ENCODE measurements at regions not wholly inside any gene's neighbourhood (a gene's known extent, or its start where the extent isn't known, plus 50 kb on each side); places are given as distances from the start of the nearest gene placed in this dataset.
"Not testable (repeated sequence)": the region's sequence is repeated elsewhere in the genome, so short reads cannot be mapped to it uniquely, and the experiment has no call there.

GRCh38 chr4:24208691-24209090 lies 318.8 kb upstream of the PPARGC1A start:
- H3K4me3 Mint-ChIP-seq: no peak overlapping the region
- DNase-seq (ENCODE audit: low spot score): no peak
- Histone ChIP-seq H3K4me3 (no peak overlapping the region), H3K27me3 (no peaks in the 10 kb centered on the region), H3K4me1 (peaks cover 13% of the 10 kb centered on the region), H3K79me2 (ENCODE audit: low read depth) (no peaks in the 10 kb centered on the region), H3K36me3 (no peaks in the 10 kb centered on the region), H3K4me2 (no peak overlapping the region), H4K20me1 (ENCODE audit: low read depth) (no peaks in the 10 kb centered on the region), H3K9ac (no peak overlapping the region), H3K27ac (no peak overlapping the region), H3F3A (ENCODE audit: low read depth) (no peaks in the 10 kb centered on the region), H3K9me3 (ENCODE audit: low read depth) (no peaks in the 10 kb centered on the region), H2AFZ (replicated peaks) (no peak overlapping the region)
- no peak overlapping the region for H3K27ac Mint-ChIP-seq
- no peaks in the 10 kb centered on the region for H3K36me3 Mint-ChIP-seq
- peaks cover 6% of the 10 kb centered on the region for H3K4me1 Mint-ChIP-seq
- no peak for TF ChIP-seq CTCF (IDR thresholded peaks at IDR 0.05)
- no peak for TF ChIP-seq EZH2 (IDR thresholded peaks at IDR 0.05)
- TF ChIP-seq EZH2phosphoT487 (IDR thresholded peaks at IDR 0.05): no peak
- no peaks in the 10 kb centered on the region for H3K9me3 Mint-ChIP-seq
- H3K27me3 Mint-ChIP-seq (ENCODE audit: insufficient read depth, low read depth): peaks cover 6% of the 10 kb centered on the region

- not testable (repeated sequence) for H3K27ac Mint-ChIP-seq; H2AFZ ChIP-seq (replicated peaks); H3K79me2 ChIP-seq (ENCODE audit: low read depth); H3K27ac ChIP-seq; H3F3A ChIP-seq (ENCODE audit: low read depth); H3K27me3 ChIP-seq; H3K9me3 Mint-ChIP-seq; H3K27me3 Mint-ChIP-seq (ENCODE audit: insufficient read depth, low read depth); DNase-seq (ENCODE audit: low spot score); H3K36me3 ChIP-seq; H3K9ac ChIP-seq; H3K4me1 ChIP-seq; H3K36me3 Mint-ChIP-seq; H3K9me3 ChIP-seq (ENCODE audit: low read depth); H4K20me1 ChIP-seq (ENCODE audit: low read depth); H3K4me1 Mint-ChIP-seq; H3K4me3 ChIP-seq; H3K4me3 Mint-ChIP-seq; H3K4me2 ChIP-seq
Observed at GRCh38 chr4:24204708-24205107, 314.9 kb upstream of the PPARGC1A start.

GRCh38 chr4:24203926-24204325 lies 314.1 kb upstream of the PPARGC1A start:
- no peaks in the 10 kb centered on the region for H3K79me2 ChIP-seq (ENCODE audit: low read depth)
- no peaks in the 10 kb centered on the region for H3K9me3 ChIP-seq (ENCODE audit: low read depth)
- no peaks in the 10 kb centered on the region for H3K27me3 ChIP-seq
- no peak for DNase-seq (ENCODE audit: low spot score)
- H3K36me3 ChIP-seq: no peaks in the 10 kb centered on the region
- H3K9me3 Mint-ChIP-seq: no peaks in the 10 kb centered on the region
- H3K9ac ChIP-seq: no peak overlapping the region
- no peak overlapping the region for H3K4me3 Mint-ChIP-seq
- H3K4me1 Mint-ChIP-seq: peaks cover 7% of the 10 kb centered on the region
- no peak overlapping the region for H3K4me3 ChIP-seq
- H2AFZ ChIP-seq (replicated peaks): no peak overlapping the region
- H3K27ac ChIP-seq: no peak overlapping the region
- H3K27ac Mint-ChIP-seq: no peak overlapping the region
- no peaks in the 10 kb centered on the region for H3F3A ChIP-seq (ENCODE audit: low read depth)
- no peak overlapping the region for H3K4me2 ChIP-seq
- no peaks in the 10 kb centered on the region for H4K20me1 ChIP-seq (ENCODE audit: low read depth)
- peaks cover 8% of the 10 kb centered on the region for H3K4me1 ChIP-seq
- TF ChIP-seq CTCF (IDR thresholded peaks at IDR 0.05) (no peak), EZH2phosphoT487 (IDR thresholded peaks at IDR 0.05) (no peak), EZH2 (IDR thresholded peaks at IDR 0.05) (no peak)
- H3K27me3 Mint-ChIP-seq (ENCODE audit: insufficient read depth, low read depth): peaks cover 6% of the 10 kb centered on the region
- H3K36me3 Mint-ChIP-seq: no peaks in the 10 kb centered on the region

- H3K4me3 ChIP-seq: no peak overlapping the region
- no peak for TF ChIP-seq EZH2phosphoT487 (IDR thresholded peaks at IDR 0.05)
- no peaks in the 10 kb centered on the region for H3K27me3 ChIP-seq
- no peak overlapping the region for H3K4me2 ChIP-seq
- H2AFZ ChIP-seq (replicated peaks): no peak overlapping the region
- H3K4me1 Mint-ChIP-seq: peaks cover 7% of the 10 kb centered on the region
- H3K27ac ChIP-seq: no peak overlapping the region
- no peak overlapping the region for H3K27ac Mint-ChIP-seq
- H3K4me1 ChIP-seq: peaks cover 8% of the 10 kb centered on the region
- no peak overlapping the region for H3K9ac ChIP-seq
- H3K27me3 Mint-ChIP-seq (ENCODE audit: insufficient read depth, low read depth): peaks cover 9% of the 10 kb centered on the region
- H3K9me3 ChIP-seq (ENCODE audit: low read depth): no peaks in the 10 kb centered on the region
- no peaks in the 10 kb centered on the region for H3K36me3 ChIP-seq
- no peaks in the 10 kb centered on the region for H3K9me3 Mint-ChIP-seq
- DNase-seq (ENCODE audit: low spot score): no peak
- H3F3A ChIP-seq (ENCODE audit: low read depth): no peaks in the 10 kb centered on the region
- no peaks in the 10 kb centered on the region for H4K20me1 ChIP-seq (ENCODE audit: low read depth)
- H3K36me3 Mint-ChIP-seq: no peaks in the 10 kb centered on the region
- H3K4me3 Mint-ChIP-seq: no peak overlapping the region
- H3K79me2 ChIP-seq (ENCODE audit: low read depth): no peaks in the 10 kb centered on the region
Observed at GRCh38 chr4:24202579-24202978, 312.7 kb upstream of the PPARGC1A start.

Data from neural progenitor cell (in vitro differentiated cells).